K562 (cell line): ENCODE measurements at regions not wholly inside any gene's neighbourhood (a gene's known extent, or its start where the extent isn't known, plus 50 kb on each side); places are given as distances from the start of the nearest gene placed in this dataset.

Source experiments
- ATAC-seq: fragments of 200-7000 bp; cut with Tn5 transposase; 3 replicates; pipeline ENCODE4 v1.9.1; 2020; ENCODE audit warnings: moderate library complexity
- BruUV-seq: library from RNA; stranded (reverse); fragments of 400-500 nt; replicated peaks from 2 replicates; lab custom pipeline; 2021; lab: Mats Ljungman, UMichigan
- CTCF ChIA-PET: fragments of 300-600 bp; formaldehyde crosslinking; extraction: SDS; loops from one replicate; lab custom pipeline; 2021; ENCODE audit warnings: low intra/inter-chr PET ratio; lab: Yijun Ruan, JAX
- POLR2A ChIA-PET: fragments of 300-600, 350-650 bp; sonication (Branson Sonifier 250); formaldehyde crosslinking; extraction: SDS; loops from one replicate; lab custom pipeline; 2021; ENCODE audit warnings: antibody characterized with exemption, inconsistent platforms; lab: Yijun Ruan, JAX
- DNase-seq, 4 experiments: peaks; one replicate each; pipeline versions ENCODE4 v3.0.0 to v3.0.0-alpha.2; 2011 to 2018; ENCODE audit warnings: low spot score in 3 of 4, mixed read lengths in 3 of 4; ENCODE audit errors: extremely low read depth in 1 of 4
- FAIRE-seq: peaks from 2 replicates; lab custom pipeline; 2011; peaks lifted over from hg19 to GRCh38; lab: Jason Lieb, UNC
- H2AFZ ChIP-seq: 2 replicates; pipeline ENCODE4 v1.6.0; 2011; ENCODE audit warnings: low read depth, low read length, control low read depth, inconsistent platforms
- H3K27ac ChIP-seq: fragments of 200-600 bp; 3 replicates; pipeline ENCODE4 v1.8.0; 2011; ENCODE audit warnings: low read depth, mild to moderate bottlenecking, control low read depth, inconsistent platforms, low read length, moderate library complexity, mixed read lengths; ENCODE audit errors: extremely low read depth
- H3K27me3 ChIP-seq, 2 experiments: fragments of 300-600 bp in 1 of 2; 2 replicates in 1 of 2; 3 replicates in 1 of 2; pipeline versions ENCODE4 v1.6.0 to v1.8.0; 2011; ENCODE audit warnings: inconsistent platforms in 2 of 2, low read length in 2 of 2, mild to moderate bottlenecking in 1 of 2, mixed read lengths in 1 of 2, moderate library complexity in 1 of 2; ENCODE audit not compliant: control insufficient read depth in 2 of 2, insufficient read depth in 2 of 2
- H3K36me3 ChIP-seq: fragments of 300-600 bp; 3 replicates; pipeline ENCODE4 v1.8.0; 2011; ENCODE audit warnings: mild to moderate bottlenecking, low read length, inconsistent platforms; ENCODE audit not compliant: control insufficient read depth, insufficient read depth
- H3K4me1 ChIP-seq, 2 experiments: fragments of 200-600 bp in 1 of 2; replicated peaks in 1 of 2; 2 replicates in 1 of 2; 3 replicates in 1 of 2; pipeline versions ENCODE4 v1.5.1 to v1.8.0; 2011; ENCODE audit warnings: inconsistent platforms in 2 of 2, low read length in 2 of 2, mild to moderate bottlenecking in 1 of 2, mixed read lengths in 1 of 2, moderate library complexity in 1 of 2; ENCODE audit not compliant: control insufficient read depth in 2 of 2, insufficient read depth in 2 of 2
- H3K4me2 ChIP-seq: 2 replicates; pipeline ENCODE4 v1.6.1; 2011; ENCODE audit warnings: low read length, control low read depth, inconsistent platforms, mixed read lengths; ENCODE audit not compliant: insufficient read depth
- H3K4me3 ChIP-seq: fragments of 200-600 bp; sonication (generic), shearing (Covaris generic); 2 replicates; pipeline ENCODE4 v1.5.1; 2016; ENCODE audit warnings: control low read depth, inconsistent platforms
- H3K79me2 ChIP-seq: fragments of 200-600 bp; 3 replicates; pipeline ENCODE4 v1.8.0; 2011; ENCODE audit warnings: low read length, inconsistent platforms; ENCODE audit not compliant: control insufficient read depth, insufficient read depth
- H3K9ac ChIP-seq, 2 experiments: 2 replicates each; pipeline versions ENCODE4 v1.6.0 to v1.6.1; 2011; ENCODE audit warnings: low read depth in 2 of 2, low read length in 2 of 2, control low read depth in 1 of 2, inconsistent platforms in 1 of 2, mild to moderate bottlenecking in 1 of 2, mixed read lengths in 1 of 2; ENCODE audit not compliant: insufficient read depth in 1 of 2
- H3K9me1 ChIP-seq: one replicate; pipeline ENCODE4 v1.6.0; 2011; ENCODE audit warnings: inconsistent platforms, mild to moderate bottlenecking, low read length, moderate library complexity; ENCODE audit not compliant: control insufficient read depth, insufficient read depth
- H3K9me3 ChIP-seq: replicated peaks from 2 replicates; pipeline ENCODE4 v1.5.1; 2011; ENCODE audit warnings: low read depth, low read length, inconsistent platforms; ENCODE audit not compliant: control insufficient read depth, insufficient read depth
- H4K20me1 ChIP-seq: replicated peaks from 2 replicates; pipeline ENCODE4 v1.6.1; 2011; ENCODE audit warnings: low read length, inconsistent platforms, mixed read lengths; ENCODE audit not compliant: control insufficient read depth, insufficient read depth
- AFF4 ChIP-seq: sonication (generic); formaldehyde crosslinking; IDR thresholded peaks from 2 replicates; pipeline ENCODE4 v1.8.0; 2023; ENCODE audit warnings: mild to moderate bottlenecking, missing genetic modification reagents
- CBFA2T3 ChIP-seq: fragments of 450-650 bp; IDR thresholded peaks from 2 replicates; pipeline ENCODE4 v1.6.1; 2017
- ETV1 ChIP-seq: fragments of 450-650 bp; conservative IDR thresholded peaks from 2 replicates; pipeline ENCODE4 v1.6.1; 2016; ENCODE audit warnings: missing genetic modification characterization, control low read depth, low read depth, missing compliant biosample characterization
- FIP1L1 ChIP-seq: fragments of 200-400 bp; formaldehyde crosslinking; IDR thresholded peaks from 2 replicates; pipeline ENCODE4 v1.6.1; 2018; ENCODE audit warnings: mild to moderate bottlenecking, low read depth, low read length; ENCODE audit not compliant: poor library complexity, severe bottlenecking
- FOXK1 ChIP-seq: sonication (generic); formaldehyde crosslinking; IDR thresholded peaks from 2 replicates; pipeline ENCODE4 v1.8.0; 2022; ENCODE audit warnings: missing genetic modification reagents, mild to moderate bottlenecking, borderline replicate concordance
- GTF3C2 ChIP-seq: IDR thresholded peaks from 3 replicates; pipeline ENCODE4 v1.6.1; 2011; ENCODE audit warnings: borderline replicate concordance, mild to moderate bottlenecking, moderate library complexity; ENCODE audit not compliant: insufficient read length; ENCODE audit errors: extremely low read depth
- PCBP2 ChIP-seq: fragments of 200-400 bp; formaldehyde crosslinking; IDR thresholded peaks from 2 replicates; pipeline ENCODE4 v1.6.1; 2018; ENCODE audit warnings: low read length, low read depth, mild to moderate bottlenecking, moderate library complexity; ENCODE audit not compliant: poor library complexity, severe bottlenecking
- RHOXF2B ChIP-seq: fragments of 250-450 bp; sonication (Bioruptor Pico); conservative IDR thresholded peaks from 2 replicates; pipeline ENCODE4 v1.5.1; 2021
- TAF9B ChIP-seq: fragments of 450-650 bp; IDR thresholded peaks from 2 replicates; pipeline ENCODE4 v1.6.1; 2018; ENCODE audit warnings: mild to moderate bottlenecking; ENCODE audit not compliant: partially characterized antibody
- THAP12 ChIP-seq: fragments of 250-450 bp; sonication (Bioruptor Pico); IDR thresholded peaks from 2 replicates; pipeline ENCODE4 v1.9.0; 2021; ENCODE audit warnings: mild to moderate bottlenecking, inconsistent platforms
- ZKSCAN3 ChIP-seq: fragments of 250-450 bp; sonication (Bioruptor Pico); IDR thresholded peaks from 2 replicates; pipeline ENCODE4 v1.4.0; 2020
- ZNF133 ChIP-seq: fragments of 250-450 bp; sonication (Bioruptor Pico); IDR thresholded peaks from 2 replicates; pipeline ENCODE4 v1.4.0; 2020; ENCODE audit warnings: mild to moderate bottlenecking
- ZNF140 ChIP-seq: fragments of 250-450 bp; sonication (Bioruptor Pico); IDR thresholded peaks from 2 replicates; pipeline ENCODE4 v1.8.0; 2021; ENCODE audit warnings: moderate library complexity, mild to moderate bottlenecking, inconsistent platforms
- ZNF77 ChIP-seq: fragments of 250-450 bp; sonication (Bioruptor Pico); IDR thresholded peaks from 2 replicates; pipeline ENCODE4 v1.5.0; 2020
- WGBS: fragments of 100-300 bp; shearing (Covaris generic); methylation state at CpG from one replicate; pipeline ENCODE4 v1.1.6; 2016; ENCODE audit warnings: low coverage, mixed read lengths; ENCODE audit not compliant: insufficient coverage; ENCODE audit errors: missing lambda C conversion rate; 5-methylcytosine and 5-hydroxymethylcytosine counted together
- in situ Hi-C: fragments of 300-500 bp; cut with MboI; formaldehyde crosslinking; loops from 4 replicates; pipeline ENCODE4 v1.15.0; 2018; ENCODE audit warnings: inconsistent platforms, mixed read lengths
- intact Hi-C: fragments of 100-400 bp; cut with micrococcal nuclease; formaldehyde crosslinking; loops from 2 replicates; pipeline ENCODE4 v1.14.2; 2022

GRCh38 chr13:64643066-64643465 lies 2587.1 kb downstream of the PCDH9 start (continued):
- TF ChIP-seq GTF3C2 = no peak
- no peak for TF ChIP-seq PCBP2
- no peak for TF ChIP-seq TAF9B
- no peak for TF ChIP-seq ETV1 (tag)
- no peak for TF ChIP-seq CBFA2T3

GRCh38 chr13:64640002-64640401 lies 2590.1 kb downstream of the PCDH9 start:
- BruUV-seq = no TSS peak
- Histone ChIP-seq H3K79me2 (no peaks in the 10 kb centered on the region), H3K27me3 (no peaks in the 10 kb centered on the region), H3K36me3 (no peaks in the 10 kb centered on the region), H2AFZ (no peak overlapping the region), H4K20me1 (no peaks in the 10 kb centered on the region), H3K9me1 (no peaks in the 10 kb centered on the region), H3K4me1 (no peaks in the 10 kb centered on the region), H3K4me2 (no peak overlapping the region), H3K9me3 (no peaks in the 10 kb centered on the region), H3K4me3 (no peak overlapping the region), H3K27ac (no peak overlapping the region), H3K9ac (no peak overlapping the region)
- DNase-seq (no peak), FAIRE-seq (no peak), ATAC-seq (no peak)
- in situ Hi-C loops = no loop called here
- intact Hi-C loops = no loop called here
- POLR2A ChIA-PET = no interaction called here
- WGBS = 7% methylated on average over 2 of the region's 2 CpGs
- CTCF ChIA-PET = no interaction called here
- TF ChIP-seq FIP1L1 = no peak
- TF ChIP-seq RHOXF2B (CRISPR knock-in tag) = no peak
- TF ChIP-seq THAP12 (CRISPR knock-in tag) = no peak
- no peak for TF ChIP-seq ZKSCAN3 (CRISPR knock-in tag)
- no peak for TF ChIP-seq ZNF133 (CRISPR knock-in tag)
- no peak for TF ChIP-seq AFF4 (CRISPR knock-in tag)
- no peak for TF ChIP-seq ZNF77
- no peak for TF ChIP-seq FOXK1 (CRISPR knock-in tag)
- TF ChIP-seq ZNF140 = no peak
- no peak for TF ChIP-seq CBFA2T3
